VCaP (cell line): ENCODE measurements at regions not wholly inside any gene's neighbourhood (a gene's known extent, or its start where the extent isn't known, plus 50 kb on each side); places are given as distances from the start of the nearest gene placed in this dataset.
"Not testable (repeated sequence)": the region's sequence is repeated elsewhere in the genome, so short reads cannot be mapped to it uniquely, and the experiment has no call there.

Source experiments
- H3K27ac ChIP-seq: fragments of 450-650 bp; 2 replicates; pipeline ENCODE4 v1.5.1; 2017
- TF ChIP-seq, protein P1 (sequence below): fragments of 450-650 bp; conservative IDR thresholded peaks from 2 replicates; pipeline ENCODE4 v1.5.1; 2017; ENCODE audit warnings: mild to moderate bottlenecking, moderate library complexity

DNA sequence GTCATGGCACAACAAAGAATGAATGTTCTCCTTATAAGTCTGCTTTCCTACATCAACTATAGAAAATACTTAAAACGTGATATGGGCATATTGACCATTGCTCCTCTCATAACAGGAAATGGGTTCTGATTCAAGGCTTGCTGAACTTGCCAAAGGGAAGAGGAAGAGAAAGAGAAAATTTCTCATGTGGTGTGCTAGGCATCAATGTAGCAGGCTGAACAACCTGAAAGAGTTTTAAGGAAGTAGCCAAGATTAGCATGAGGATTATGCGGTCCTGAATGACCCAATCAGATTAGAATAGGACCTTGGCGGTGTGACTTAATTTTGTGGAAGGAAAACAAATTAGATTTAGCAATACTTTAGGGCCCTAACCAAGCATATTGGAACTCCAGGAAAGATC lies 617.7 kb upstream of the CDH11 start:
- no peak overlapping the region for H3K27ac ChIP-seq
- TF ChIP-seq, protein P1, sequence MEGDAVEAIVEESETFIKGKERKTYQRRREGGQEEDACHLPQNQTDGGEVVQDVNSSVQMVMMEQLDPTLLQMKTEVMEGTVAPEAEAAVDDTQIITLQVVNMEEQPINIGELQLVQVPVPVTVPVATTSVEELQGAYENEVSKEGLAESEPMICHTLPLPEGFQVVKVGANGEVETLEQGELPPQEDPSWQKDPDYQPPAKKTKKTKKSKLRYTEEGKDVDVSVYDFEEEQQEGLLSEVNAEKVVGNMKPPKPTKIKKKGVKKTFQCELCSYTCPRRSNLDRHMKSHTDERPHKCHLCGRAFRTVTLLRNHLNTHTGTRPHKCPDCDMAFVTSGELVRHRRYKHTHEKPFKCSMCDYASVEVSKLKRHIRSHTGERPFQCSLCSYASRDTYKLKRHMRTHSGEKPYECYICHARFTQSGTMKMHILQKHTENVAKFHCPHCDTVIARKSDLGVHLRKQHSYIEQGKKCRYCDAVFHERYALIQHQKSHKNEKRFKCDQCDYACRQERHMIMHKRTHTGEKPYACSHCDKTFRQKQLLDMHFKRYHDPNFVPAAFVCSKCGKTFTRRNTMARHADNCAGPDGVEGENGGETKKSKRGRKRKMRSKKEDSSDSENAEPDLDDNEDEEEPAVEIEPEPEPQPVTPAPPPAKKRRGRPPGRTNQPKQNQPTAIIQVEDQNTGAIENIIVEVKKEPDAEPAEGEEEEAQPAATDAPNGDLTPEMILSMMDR, result no peak

GRCh38 chr16:65737831-65738230 lies 616.0 kb upstream of the CDH11 start:
- no peak overlapping the region for H3K27ac ChIP-seq
- TF ChIP-seq, protein P1, result no peak

DNA sequence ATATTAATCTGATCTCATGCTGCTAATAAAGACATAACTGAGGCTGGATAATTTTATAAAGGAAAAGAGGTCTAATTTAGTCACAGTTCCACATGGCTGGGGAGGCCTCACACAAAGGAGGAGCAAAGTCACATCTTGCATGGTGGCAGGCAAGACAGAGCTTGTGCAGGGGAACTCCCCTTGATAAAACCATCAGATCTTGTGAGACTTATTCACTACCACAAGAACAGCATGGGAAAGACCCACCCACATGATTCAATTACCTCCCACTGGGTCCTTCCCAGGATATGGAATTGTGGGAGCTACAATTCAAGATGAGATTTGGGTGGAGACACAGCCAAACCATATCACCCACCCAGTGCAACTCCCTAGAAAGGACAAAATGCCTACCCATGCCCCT lies 613.8 kb upstream of the CDH11 start:
- not testable (repeated sequence) for H3K27ac ChIP-seq

DNA sequence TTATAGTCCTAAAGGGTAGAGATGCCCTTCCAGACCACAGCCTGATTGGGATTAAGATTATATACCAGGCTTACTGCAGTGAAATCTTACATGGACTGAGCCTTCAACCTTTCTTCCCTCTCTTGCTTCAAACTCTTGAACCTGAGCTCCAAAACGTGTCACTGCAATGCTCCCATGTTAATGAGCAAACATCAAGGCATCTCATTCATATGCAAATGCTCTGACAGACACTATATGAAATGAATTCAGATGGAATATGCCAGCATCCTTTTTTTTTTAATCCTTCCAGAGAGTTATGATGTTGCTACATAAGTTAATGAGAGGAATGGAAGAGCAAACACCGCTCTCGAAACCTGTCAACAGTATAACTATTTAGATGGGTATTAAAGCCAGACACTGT lies 611.9 kb upstream of the CDH11 start:
- no peak overlapping the region for H3K27ac ChIP-seq

GRCh38 chr16:65731833-65732232 lies 610.0 kb upstream of the CDH11 start:
- TF ChIP-seq, protein P1, result no peak

More for the DNA sequence above, 611.9 kb upstream of the CDH11 start:
- TF ChIP-seq, protein P1, result no peak

GRCh38 chr16:65728652-65729051 lies 606.8 kb upstream of the CDH11 start:
- TF ChIP-seq, protein P1, result no peak
- H3K27ac ChIP-seq, result no peak overlapping the region

More at GRCh38 chr16:65731833-65732232, 610.0 kb upstream of the CDH11 start:
- H3K27ac ChIP-seq, result no peak overlapping the region

GRCh38 chr16:65728167-65728566 lies 606.3 kb upstream of the CDH11 start:
- TF ChIP-seq, protein P1, result no peak

GRCh38 chr16:65727534-65728137 lies 605.8 kb upstream of the CDH11 start:
- no peak overlapping the region for H3K27ac ChIP-seq
- TF ChIP-seq, protein P1, result no peak

More at GRCh38 chr16:65728167-65728566, 606.3 kb upstream of the CDH11 start:
- no peak overlapping the region for H3K27ac ChIP-seq
